Body of pancreas (tissue), 4 donors: ENCODE measurements at regions not wholly inside any gene's neighbourhood (a gene's known extent, or its start where the extent isn't known, plus 50 kb on each side); places are given as distances from the start of the nearest gene placed in this dataset.

ENCODE experiments used
- POLR2A ChIP-seq, 3 donors: fragments of 450-650 bp; IDR thresholded peaks; one replicate each; pipeline ENCODE4 v1.6.1; 2016; ENCODE audit warnings: antibody characterized with exemption in 3 of 3, mild to moderate bottlenecking in 2 of 3
- TF ChIP-seq, protein P1 (sequence below), 7 experiments: fragments of 450-650 bp in 4 of 7; fragments of 200-600 bp in 3 of 7; sonication (generic) in 3 of 7; IDR thresholded peaks; one replicate each; pipeline ENCODE4 v1.5.1; 2016 to 2019; ENCODE audit warnings: antibody characterized with exemption in 7 of 7

DNA sequence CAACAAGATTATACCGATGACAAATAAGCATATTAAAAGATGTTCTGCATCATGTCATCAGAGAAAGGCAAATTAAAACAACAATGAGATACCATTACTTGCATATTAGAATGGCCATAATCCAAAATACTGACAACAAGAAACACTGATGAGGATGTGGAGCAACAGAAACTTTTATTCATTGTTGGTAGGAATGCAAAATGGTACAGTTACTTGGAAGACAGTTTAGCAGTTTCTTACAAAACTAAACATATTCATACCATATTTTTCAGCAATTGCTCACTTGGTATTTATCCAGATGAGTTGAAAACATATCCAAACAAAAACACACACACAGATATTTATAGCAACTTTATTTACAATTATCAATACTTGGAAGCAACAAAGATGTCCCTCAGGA, 160.9 kb upstream of the MME start:
- TF ChIP-seq, protein P1, sequence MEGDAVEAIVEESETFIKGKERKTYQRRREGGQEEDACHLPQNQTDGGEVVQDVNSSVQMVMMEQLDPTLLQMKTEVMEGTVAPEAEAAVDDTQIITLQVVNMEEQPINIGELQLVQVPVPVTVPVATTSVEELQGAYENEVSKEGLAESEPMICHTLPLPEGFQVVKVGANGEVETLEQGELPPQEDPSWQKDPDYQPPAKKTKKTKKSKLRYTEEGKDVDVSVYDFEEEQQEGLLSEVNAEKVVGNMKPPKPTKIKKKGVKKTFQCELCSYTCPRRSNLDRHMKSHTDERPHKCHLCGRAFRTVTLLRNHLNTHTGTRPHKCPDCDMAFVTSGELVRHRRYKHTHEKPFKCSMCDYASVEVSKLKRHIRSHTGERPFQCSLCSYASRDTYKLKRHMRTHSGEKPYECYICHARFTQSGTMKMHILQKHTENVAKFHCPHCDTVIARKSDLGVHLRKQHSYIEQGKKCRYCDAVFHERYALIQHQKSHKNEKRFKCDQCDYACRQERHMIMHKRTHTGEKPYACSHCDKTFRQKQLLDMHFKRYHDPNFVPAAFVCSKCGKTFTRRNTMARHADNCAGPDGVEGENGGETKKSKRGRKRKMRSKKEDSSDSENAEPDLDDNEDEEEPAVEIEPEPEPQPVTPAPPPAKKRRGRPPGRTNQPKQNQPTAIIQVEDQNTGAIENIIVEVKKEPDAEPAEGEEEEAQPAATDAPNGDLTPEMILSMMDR (IDR thresholded peaks at IDR 0.05) = no peak
- TF ChIP-seq POLR2A (IDR thresholded peaks at IDR 0.05) = no peak
